ENCODE measurements at regions not wholly inside any gene's neighbourhood (a gene's known extent, or its start where the extent isn't known, plus 50 kb on each side); places are given as distances from the start of the nearest gene placed in this dataset.

- Histone ChIP-seq H3K4me3 (ENCODE audit: insufficient read depth, low read depth, low read length) (no peak overlapping the region), H3K27me3 (ENCODE audit: control insufficient read depth, insufficient read depth, low read length) (no peaks in the 10 kb centered on the region), H3K36me3 (replicated peaks; ENCODE audit: control insufficient read depth, insufficient read depth, low read length) (no peaks in the 10 kb centered on the region)
- DNase-seq = no peak
These were observed 121.2 kb upstream of the PLEKHG7 start for GRCh38 chr12:92581604-92582003.

- H3K27me3 ChIP-seq (ENCODE audit: control insufficient read depth, insufficient read depth, low read length) = no peaks in the 10 kb centered on the region
- no peaks in the 10 kb centered on the region for H3K36me3 ChIP-seq (replicated peaks; ENCODE audit: control insufficient read depth, insufficient read depth, low read length)
- no peak for DNase-seq
- no peak overlapping the region for H3K4me3 ChIP-seq (ENCODE audit: insufficient read depth, low read depth, low read length)
These were observed 127.7 kb upstream of the PLEKHG7 start for GRCh38 chr12:92574911-92575570.

DNA sequence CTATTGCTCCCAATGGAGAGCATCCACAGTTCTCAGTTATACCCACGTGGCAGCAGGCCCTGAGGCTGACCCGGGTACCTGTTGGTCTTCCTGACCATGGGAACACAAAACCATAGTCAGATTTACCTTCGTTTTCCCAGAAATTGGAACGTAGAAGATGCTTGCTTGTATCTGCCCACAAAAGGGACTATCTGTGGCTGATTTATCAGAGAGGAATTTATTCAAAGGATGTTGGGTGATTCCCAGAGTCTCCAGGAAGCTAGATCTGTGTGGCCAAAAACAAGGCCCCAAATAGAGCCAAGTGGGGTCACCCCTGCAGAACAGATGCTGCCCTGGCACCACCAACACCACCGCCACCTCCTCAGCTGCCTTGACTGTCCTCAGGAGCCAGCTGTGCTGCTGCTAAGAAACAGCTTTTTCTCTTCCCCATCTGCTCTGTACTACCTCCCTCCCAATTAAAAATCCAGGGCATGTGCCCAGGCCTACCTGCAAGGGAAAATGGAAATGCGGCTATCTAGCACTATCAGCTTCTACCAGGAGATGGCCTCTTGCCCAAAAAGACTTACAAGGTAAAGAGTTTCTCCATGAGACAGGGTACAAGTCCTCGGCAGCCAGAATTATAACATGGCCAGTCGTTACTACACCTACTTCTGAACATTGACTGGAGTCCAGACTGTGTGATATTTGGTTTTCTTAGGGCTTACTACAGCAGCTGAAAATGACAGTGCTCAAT, 128.6 kb upstream of the PLEKHG7 start:
- H3K27me3 ChIP-seq (ENCODE audit: control insufficient read depth, insufficient read depth, low read length) = no peaks in the 10 kb centered on the region
- DNase-seq = peak; percentile 10
- H3K4me3 ChIP-seq (ENCODE audit: insufficient read depth, low read depth, low read length) = no peak overlapping the region
- no peaks in the 10 kb centered on the region for H3K36me3 ChIP-seq (replicated peaks; ENCODE audit: control insufficient read depth, insufficient read depth, low read length)

DNA sequence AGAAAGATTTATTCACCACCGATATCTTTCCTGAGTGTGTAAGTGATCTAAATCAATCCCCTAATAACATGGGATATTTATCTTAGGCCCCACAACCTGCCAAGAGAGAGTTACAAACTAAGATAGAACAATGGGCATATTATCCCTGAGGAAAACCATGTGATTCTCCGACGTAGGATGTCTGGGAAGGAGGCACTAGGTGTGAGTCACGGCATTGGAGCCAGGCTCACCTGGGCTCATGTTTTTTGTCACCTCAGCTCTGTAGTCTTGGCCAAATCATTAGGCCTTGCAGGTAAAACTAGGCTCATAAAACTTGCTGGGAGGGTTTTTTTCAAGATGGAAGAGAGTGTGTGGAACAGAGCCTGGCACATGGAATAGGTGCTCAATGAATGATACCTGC, 129.7 kb upstream of the PLEKHG7 start:
- no peak for DNase-seq
- H3K36me3 ChIP-seq (replicated peaks; ENCODE audit: control insufficient read depth, insufficient read depth, low read length) = no peaks in the 10 kb centered on the region
- no peak overlapping the region for H3K4me3 ChIP-seq (ENCODE audit: insufficient read depth, low read depth, low read length)
- no peaks in the 10 kb centered on the region for H3K27me3 ChIP-seq (ENCODE audit: control insufficient read depth, insufficient read depth, low read length)

DNA sequence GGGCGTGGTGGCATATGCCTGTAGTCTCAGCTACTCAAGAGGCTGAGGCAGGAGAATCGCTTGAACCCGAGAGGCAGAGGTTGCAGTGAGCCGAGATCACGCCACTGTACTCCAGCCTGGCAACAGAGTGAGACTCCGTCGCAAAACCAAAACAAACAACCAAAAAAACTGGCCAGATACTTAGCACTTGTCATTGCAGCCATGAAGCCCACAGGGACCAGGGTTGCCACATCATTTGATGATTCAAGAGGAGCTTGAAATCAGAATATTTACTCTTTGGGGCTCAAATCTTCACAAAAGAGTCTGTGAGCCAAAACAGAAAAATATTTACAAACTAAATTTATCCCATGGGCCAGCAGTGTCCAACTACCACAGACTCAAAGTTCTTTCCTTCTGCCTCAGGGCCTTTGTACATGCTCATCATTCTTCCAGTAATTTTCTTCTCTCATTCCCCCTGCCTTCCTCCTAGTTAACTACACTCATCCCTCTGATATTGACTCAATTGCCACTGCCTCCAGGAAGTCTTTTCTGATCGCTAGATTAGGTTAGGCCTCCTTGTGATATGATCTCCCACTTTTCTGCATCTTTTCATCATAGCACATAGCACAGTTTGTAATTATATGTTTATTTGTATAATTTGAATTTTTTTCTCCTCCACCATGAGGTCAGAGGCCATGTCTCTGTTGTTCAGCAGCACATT, 130.8 kb upstream of the PLEKHG7 start:
- no peaks in the 10 kb centered on the region for H3K36me3 ChIP-seq (replicated peaks; ENCODE audit: control insufficient read depth, insufficient read depth, low read length)
- H3K27me3 ChIP-seq (ENCODE audit: control insufficient read depth, insufficient read depth, low read length) = no peaks in the 10 kb centered on the region
- no peak overlapping the region for H3K4me3 ChIP-seq (ENCODE audit: insufficient read depth, low read depth, low read length)
- no peak for DNase-seq

GRCh38 chr12:92571169-92571568, 131.6 kb upstream of the PLEKHG7 start:
- Histone ChIP-seq H3K4me3 (ENCODE audit: insufficient read depth, low read depth, low read length) (no peak overlapping the region), H3K36me3 (replicated peaks; ENCODE audit: control insufficient read depth, insufficient read depth, low read length) (no peaks in the 10 kb centered on the region), H3K27me3 (ENCODE audit: control insufficient read depth, insufficient read depth, low read length) (no peaks in the 10 kb centered on the region)
- DNase-seq = no peak

DNA sequence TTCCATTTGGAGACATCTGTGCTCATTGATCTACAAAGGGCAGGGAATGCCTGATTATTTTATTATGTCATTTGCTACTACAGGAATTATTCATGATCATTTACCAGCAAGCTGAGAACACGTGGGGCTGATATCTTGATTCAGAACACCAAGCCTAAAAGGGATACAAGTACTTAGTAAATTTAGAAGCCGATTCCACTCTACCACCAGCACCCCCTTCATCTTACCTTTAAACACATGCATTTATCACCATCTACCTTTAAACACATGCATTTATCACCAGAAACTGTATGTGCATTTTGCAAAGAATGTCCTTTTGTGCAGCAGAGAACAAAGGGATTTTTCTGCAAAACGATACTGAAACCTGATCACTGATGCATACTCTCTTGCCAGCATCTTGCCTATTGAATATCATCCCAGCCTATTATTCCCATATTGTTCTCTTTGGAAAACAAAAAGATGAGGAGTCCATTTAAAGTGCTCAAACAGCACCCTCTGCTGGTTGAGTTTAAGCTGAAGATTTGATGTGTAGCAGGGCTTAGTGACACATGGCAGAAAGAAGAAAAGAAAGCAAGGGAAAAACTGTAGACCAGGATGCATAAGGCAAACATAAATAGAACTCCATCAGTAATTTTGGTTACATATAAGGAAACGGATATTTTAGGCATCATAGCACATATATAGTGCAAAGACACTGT, 132.6 kb upstream of the PLEKHG7 start:
- H3K27me3 ChIP-seq (ENCODE audit: control insufficient read depth, insufficient read depth, low read length) = no peaks in the 10 kb centered on the region
- peak; percentile 23 for DNase-seq
- no peak overlapping the region for H3K4me3 ChIP-seq (ENCODE audit: insufficient read depth, low read depth, low read length)
- no peaks in the 10 kb centered on the region for H3K36me3 ChIP-seq (replicated peaks; ENCODE audit: control insufficient read depth, insufficient read depth, low read length)

DNA sequence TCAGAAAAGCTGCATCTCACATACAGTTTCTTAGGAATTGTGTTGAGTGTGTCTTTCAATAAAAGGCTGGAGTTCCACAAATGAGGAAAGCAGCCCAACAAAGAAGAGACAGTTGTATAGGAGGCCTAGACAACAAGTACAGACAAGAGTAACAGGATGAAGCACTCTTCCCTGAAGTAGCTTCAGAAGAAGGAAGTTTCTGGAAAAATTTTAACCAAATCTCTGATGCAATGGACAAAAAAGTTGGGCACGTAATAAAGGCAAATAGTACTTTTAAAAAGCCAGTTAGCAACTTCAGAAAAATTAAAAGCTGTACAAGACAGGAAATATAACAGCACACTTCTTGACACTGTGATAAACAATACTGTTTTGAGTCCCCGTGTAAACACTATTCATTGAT, 134.1 kb upstream of the PLEKHG7 start:
- no peaks in the 10 kb centered on the region for H3K27me3 ChIP-seq (ENCODE audit: control insufficient read depth, insufficient read depth, low read length)
- DNase-seq = no peak
- H3K36me3 ChIP-seq (replicated peaks; ENCODE audit: control insufficient read depth, insufficient read depth, low read length) = no peaks in the 10 kb centered on the region
- H3K4me3 ChIP-seq (ENCODE audit: insufficient read depth, low read depth, low read length) = no peak overlapping the region

DNA sequence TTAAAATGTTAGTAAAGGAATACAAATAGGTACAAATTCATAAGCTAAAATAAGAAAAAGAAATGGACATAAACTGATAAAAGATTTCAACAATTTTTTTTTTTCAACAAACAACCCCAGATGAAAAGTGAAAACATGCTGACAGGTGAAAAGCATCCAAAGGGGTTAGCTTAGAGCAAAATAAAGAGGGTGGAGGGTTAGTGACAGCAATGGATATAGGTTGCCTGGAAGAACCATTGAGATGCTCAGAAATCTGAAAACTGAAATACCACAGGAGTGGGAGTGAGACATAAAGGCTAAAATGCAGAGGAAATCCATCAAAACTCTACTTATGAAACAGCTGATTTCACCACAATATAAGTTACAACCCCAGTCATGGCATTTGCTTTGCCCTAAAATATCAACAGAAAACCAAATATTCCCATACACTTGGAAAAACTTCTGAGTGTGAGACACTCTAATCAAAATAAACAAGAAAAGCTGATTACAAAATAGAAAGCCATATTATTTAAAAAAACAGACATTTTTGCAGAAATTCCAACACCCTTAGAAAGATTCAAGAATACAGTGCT, 136.3 kb upstream of the PLEKHG7 start:
- no peaks in the 10 kb centered on the region for H3K27me3 ChIP-seq (ENCODE audit: control insufficient read depth, insufficient read depth, low read length)
- H3K4me3 ChIP-seq (ENCODE audit: insufficient read depth, low read depth, low read length) = no peak overlapping the region
- DNase-seq = no peak
- no peaks in the 10 kb centered on the region for H3K36me3 ChIP-seq (replicated peaks; ENCODE audit: control insufficient read depth, insufficient read depth, low read length)

DNA sequence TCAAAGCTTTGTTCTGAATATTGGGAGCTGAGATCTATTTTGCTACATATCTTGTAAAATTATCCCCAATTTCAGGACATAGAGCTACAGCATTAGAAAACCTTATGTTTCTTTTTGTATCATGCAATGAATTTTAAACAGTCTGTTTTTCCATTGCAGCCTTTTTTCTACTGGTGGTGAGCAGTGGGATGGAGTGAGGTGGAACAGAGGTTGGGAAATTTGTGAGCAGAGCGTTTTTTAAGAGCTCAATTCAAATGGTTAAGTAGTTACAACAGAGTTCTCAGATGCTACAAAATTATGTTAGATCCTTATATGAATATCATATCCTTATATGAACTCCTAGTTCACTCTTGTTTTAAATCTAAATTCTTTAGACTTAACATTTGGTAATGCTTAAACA, 139.0 kb upstream of the PLEKHG7 start:
- DNase-seq = no peak
- no peak overlapping the region for H3K4me3 ChIP-seq (ENCODE audit: insufficient read depth, low read depth, low read length)
- H3K27me3 ChIP-seq (ENCODE audit: control insufficient read depth, insufficient read depth, low read length) = no peaks in the 10 kb centered on the region
- H3K36me3 ChIP-seq (replicated peaks; ENCODE audit: control insufficient read depth, insufficient read depth, low read length) = no peaks in the 10 kb centered on the region

DNA sequence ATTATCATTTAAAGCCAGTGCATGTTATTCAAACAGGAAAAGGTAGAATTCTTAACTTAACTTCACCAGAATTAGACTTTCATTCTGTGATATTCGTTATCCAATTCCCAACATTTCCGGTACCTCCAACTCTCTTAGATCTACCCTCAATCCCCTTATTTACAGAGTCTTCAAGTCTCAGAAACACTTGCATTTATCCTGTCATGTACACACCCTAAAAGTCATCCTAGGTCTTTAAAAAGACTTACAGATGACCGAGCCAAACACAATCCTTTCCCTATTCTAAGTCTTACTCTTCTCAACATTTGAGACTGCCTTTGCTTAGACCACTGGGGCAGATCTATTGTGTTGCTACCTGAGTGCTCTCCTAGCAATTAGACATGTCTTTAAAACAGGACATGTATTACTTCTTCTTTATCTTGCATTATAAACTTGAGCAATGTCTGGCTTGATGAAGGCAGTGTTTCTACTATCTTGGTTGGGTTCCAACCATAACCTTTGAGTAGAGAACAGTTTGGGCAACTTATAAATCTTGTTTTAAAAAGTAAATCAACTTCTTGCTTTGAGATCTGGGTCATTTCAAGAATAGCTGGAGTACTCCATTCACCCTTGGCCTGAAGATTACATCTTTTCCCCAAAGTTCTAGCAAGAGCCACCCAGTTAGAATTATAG, 140.6 kb upstream of the PLEKHG7 start:
- Histone ChIP-seq H3K36me3 (replicated peaks; ENCODE audit: control insufficient read depth, insufficient read depth, low read length) (no peaks in the 10 kb centered on the region), H3K27me3 (ENCODE audit: control insufficient read depth, insufficient read depth, low read length) (no peaks in the 10 kb centered on the region), H3K4me3 (ENCODE audit: insufficient read depth, low read depth, low read length) (no peak overlapping the region)
- DNase-seq = no peak

DNA sequence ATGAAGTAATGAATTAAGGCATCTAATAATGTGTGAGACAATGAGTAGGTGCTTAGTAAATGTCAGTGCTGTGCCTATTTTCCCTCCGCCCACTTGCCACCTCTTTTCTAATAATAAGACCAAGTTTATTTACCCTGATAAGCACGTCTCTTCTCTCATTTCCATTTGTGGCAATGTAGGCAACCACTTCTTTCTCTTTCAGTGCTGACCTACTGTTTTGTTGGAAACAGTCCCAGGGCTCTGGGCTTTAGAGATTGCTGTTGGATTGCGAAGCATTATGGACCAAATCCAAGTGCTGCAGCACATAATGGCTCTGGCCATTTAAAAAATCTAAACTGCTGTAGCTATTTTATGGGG, 141.3 kb upstream of the PLEKHG7 start:
- H3K27me3 ChIP-seq (ENCODE audit: control insufficient read depth, insufficient read depth, low read length) = no peaks in the 10 kb centered on the region
- H3K4me3 ChIP-seq (ENCODE audit: insufficient read depth, low read depth, low read length) = no peak overlapping the region
- DNase-seq = no peak
- no peaks in the 10 kb centered on the region for H3K36me3 ChIP-seq (replicated peaks; ENCODE audit: control insufficient read depth, insufficient read depth, low read length)

- no peaks in the 10 kb centered on the region for H3K27me3 ChIP-seq (ENCODE audit: control insufficient read depth, insufficient read depth, low read length)
- no peak for DNase-seq
- H3K4me3 ChIP-seq (ENCODE audit: insufficient read depth, low read depth, low read length) = no peak overlapping the region
- no peaks in the 10 kb centered on the region for H3K36me3 ChIP-seq (replicated peaks; ENCODE audit: control insufficient read depth, insufficient read depth, low read length)
These were observed 141.9 kb upstream of the PLEKHG7 start for GRCh38 chr12:92560713-92561542.

All from H7 (cell line).